Fibroblast of lung (primary cell): ENCODE measurements at regions not wholly inside any gene's neighbourhood (a gene's known extent, or its start where the extent isn't known, plus 50 kb on each side); places are given as distances from the start of the nearest gene placed in this dataset.
A peak's percentile ranks its signal among the peaks of the same experiment; 100 is the strongest.

Experiments used
- DNase-seq, 2 donors: peaks; one replicate each; pipeline versions ENCODE4 v3.0.0 to v3.0.0-alpha.2; 2010; ENCODE audit warnings: low read depth in 2 of 2
- H2AFZ ChIP-seq: 2 replicates; pipeline ENCODE4 v1.5.1; 2012; ENCODE audit warnings: low read length, control low read depth, inconsistent platforms
- H3K27ac ChIP-seq: 2 replicates; pipeline ENCODE4 v1.5.1; 2011; ENCODE audit warnings: low read length, control low read depth; ENCODE audit not compliant: insufficient read depth
- H3K27me3 ChIP-seq: 2 replicates; pipeline ENCODE4 v1.5.1; 2011; ENCODE audit warnings: mild to moderate bottlenecking, low read length; ENCODE audit not compliant: control insufficient read depth, insufficient read depth
- H3K36me3 ChIP-seq: 2 replicates; pipeline ENCODE4 v1.5.1; 2011; ENCODE audit warnings: low read length; ENCODE audit not compliant: control insufficient read depth, insufficient read depth
- H3K4me1 ChIP-seq: 2 replicates; pipeline ENCODE4 v1.5.1; 2011; ENCODE audit warnings: low read length; ENCODE audit not compliant: control insufficient read depth, insufficient read depth; ENCODE audit errors: extremely low read depth
- H3K4me2 ChIP-seq: 2 replicates; pipeline ENCODE4 v1.5.1; 2011; ENCODE audit warnings: low read length, control low read depth; ENCODE audit not compliant: insufficient read depth; ENCODE audit errors: extremely low read depth
- H3K4me3 ChIP-seq, 4 experiments: fragments of 200-600 bp in 1 of 4; sonication (generic) in 1 of 4; replicated peaks in 1 of 4; 2 replicates each; pipeline ENCODE4 v1.5.1; 2011 to 2016; ENCODE audit warnings: low read length in 4 of 4, low read depth in 3 of 4, mild to moderate bottlenecking in 3 of 4, control low read depth in 2 of 4, inconsistent platforms in 1 of 4, mixed read lengths in 1 of 4; ENCODE audit not compliant: insufficient read depth in 1 of 4; ENCODE audit errors: control extremely low read depth in 1 of 4
- H3K79me2 ChIP-seq: 2 replicates; pipeline ENCODE4 v1.5.1; 2012; ENCODE audit warnings: mild to moderate bottlenecking, low read length, inconsistent platforms; ENCODE audit not compliant: control insufficient read depth, insufficient read depth
- H3K9ac ChIP-seq: 2 replicates; pipeline ENCODE4 v1.5.1; 2011; ENCODE audit warnings: mild to moderate bottlenecking, low read length, control low read depth; ENCODE audit not compliant: insufficient read depth
- H3K9me3 ChIP-seq: 2 replicates; pipeline ENCODE4 v1.5.1; 2012; ENCODE audit warnings: low read depth, low read length; ENCODE audit not compliant: control insufficient read depth, insufficient read depth
- H4K20me1 ChIP-seq: 2 replicates; pipeline ENCODE4 v1.5.1; 2011; ENCODE audit warnings: low read length; ENCODE audit not compliant: control insufficient read depth, insufficient read depth; ENCODE audit errors: extremely low read depth
- EZH2 ChIP-seq: IDR thresholded peaks from 2 replicates; pipeline ENCODE4 v1.5.1; 2012; ENCODE audit warnings: low read length, control low read depth, mild to moderate bottlenecking; ENCODE audit errors: missing control alignments
- TF ChIP-seq, protein P1 (sequence below), 2 donors: IDR thresholded peaks in 1 of 2; conservative IDR thresholded peaks in 1 of 2; 1 replicate in 1 of 2; 2 replicates in 1 of 2; pipeline ENCODE4 v1.5.1; 2011 to 2012; ENCODE audit warnings: low read length in 2 of 2, control low read depth in 1 of 2, inconsistent platforms in 1 of 2, low read depth in 1 of 2, mild to moderate bottlenecking in 1 of 2

DNA sequence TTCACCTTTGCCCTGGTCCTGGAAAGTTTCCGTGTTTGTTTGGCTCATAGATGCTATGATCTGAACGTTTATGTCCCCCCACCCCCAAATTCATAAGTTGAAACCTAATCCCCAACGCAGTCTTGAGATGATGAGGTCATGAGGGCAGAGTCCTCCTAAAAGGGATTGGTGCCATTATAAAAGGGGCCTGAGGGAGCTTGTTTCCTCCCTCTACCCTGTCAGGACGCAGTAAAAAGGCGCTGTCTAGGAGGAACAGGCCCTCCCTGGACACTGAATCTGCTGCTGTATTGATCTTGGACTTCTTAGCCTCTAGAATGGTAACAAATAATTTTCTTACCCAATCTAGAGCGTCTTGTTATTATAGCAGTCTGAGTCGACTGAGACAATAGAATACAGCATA is 2190.6 kb upstream of the TENM3 start:
- Histone ChIP-seq H3K27me3 (peaks cover 2% of the 10 kb centered on the region), H3K9me3 (no peaks in the 10 kb centered on the region), H3K4me3 (no peak overlapping the region), H3K36me3 (no peaks in the 10 kb centered on the region), H3K9ac (no peak overlapping the region), H3K4me1 (no peaks in the 10 kb centered on the region), H4K20me1 (no peaks in the 10 kb centered on the region), H3K79me2 (no peaks in the 10 kb centered on the region), H2AFZ (no peak overlapping the region), H3K4me2 (no peak overlapping the region), H3K27ac (no peak overlapping the region)
- DNase-seq = no peak
- TF ChIP-seq EZH2 = no peak
- TF ChIP-seq, protein P1, sequence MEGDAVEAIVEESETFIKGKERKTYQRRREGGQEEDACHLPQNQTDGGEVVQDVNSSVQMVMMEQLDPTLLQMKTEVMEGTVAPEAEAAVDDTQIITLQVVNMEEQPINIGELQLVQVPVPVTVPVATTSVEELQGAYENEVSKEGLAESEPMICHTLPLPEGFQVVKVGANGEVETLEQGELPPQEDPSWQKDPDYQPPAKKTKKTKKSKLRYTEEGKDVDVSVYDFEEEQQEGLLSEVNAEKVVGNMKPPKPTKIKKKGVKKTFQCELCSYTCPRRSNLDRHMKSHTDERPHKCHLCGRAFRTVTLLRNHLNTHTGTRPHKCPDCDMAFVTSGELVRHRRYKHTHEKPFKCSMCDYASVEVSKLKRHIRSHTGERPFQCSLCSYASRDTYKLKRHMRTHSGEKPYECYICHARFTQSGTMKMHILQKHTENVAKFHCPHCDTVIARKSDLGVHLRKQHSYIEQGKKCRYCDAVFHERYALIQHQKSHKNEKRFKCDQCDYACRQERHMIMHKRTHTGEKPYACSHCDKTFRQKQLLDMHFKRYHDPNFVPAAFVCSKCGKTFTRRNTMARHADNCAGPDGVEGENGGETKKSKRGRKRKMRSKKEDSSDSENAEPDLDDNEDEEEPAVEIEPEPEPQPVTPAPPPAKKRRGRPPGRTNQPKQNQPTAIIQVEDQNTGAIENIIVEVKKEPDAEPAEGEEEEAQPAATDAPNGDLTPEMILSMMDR (conservative IDR thresholded peaks at IDR 0.05 in 1 of 2, IDR thresholded peaks at IDR 0.05 in 1 of 2; ENCODE audit: low read depth in 1 of 2, low read length in 2 of 2) = no peak

DNA sequence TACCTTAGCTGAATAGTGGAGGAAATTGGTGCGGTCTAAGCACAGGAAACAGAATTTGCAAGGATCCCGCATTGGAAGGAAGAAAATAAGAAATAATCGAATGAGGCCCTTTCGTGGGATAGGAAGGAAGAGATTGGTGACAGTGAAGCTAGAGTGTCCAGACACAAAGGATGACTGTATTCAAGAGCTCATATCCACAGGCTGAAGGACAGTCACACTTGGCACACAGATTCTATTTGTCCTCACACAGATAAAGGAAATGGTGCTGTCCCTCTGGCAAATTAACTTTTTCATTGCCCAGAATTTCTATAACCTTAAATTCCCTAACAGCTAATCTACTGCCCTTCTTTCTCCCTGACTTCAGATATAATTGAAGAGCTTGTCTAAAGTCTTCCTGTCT is 2188.9 kb upstream of the TENM3 start:
- Histone ChIP-seq H3K9ac (no peak overlapping the region), H3K79me2 (no peaks in the 10 kb centered on the region), H3K4me2 (no peak overlapping the region), H3K9me3 (no peaks in the 10 kb centered on the region), H3K27me3 (peaks cover 2% of the 10 kb centered on the region), H2AFZ (no peak overlapping the region), H3K4me1 (no peaks in the 10 kb centered on the region), H3K36me3 (no peaks in the 10 kb centered on the region), H3K27ac (no peak overlapping the region), H4K20me1 (no peaks in the 10 kb centered on the region), H3K4me3 (no peak overlapping the region)
- no peak for DNase-seq
- no peak for TF ChIP-seq EZH2
- TF ChIP-seq, protein P1 (conservative IDR thresholded peaks at IDR 0.05 in 1 of 2, IDR thresholded peaks at IDR 0.05 in 1 of 2; ENCODE audit: low read depth in 1 of 2, low read length in 2 of 2) = no peak

DNA sequence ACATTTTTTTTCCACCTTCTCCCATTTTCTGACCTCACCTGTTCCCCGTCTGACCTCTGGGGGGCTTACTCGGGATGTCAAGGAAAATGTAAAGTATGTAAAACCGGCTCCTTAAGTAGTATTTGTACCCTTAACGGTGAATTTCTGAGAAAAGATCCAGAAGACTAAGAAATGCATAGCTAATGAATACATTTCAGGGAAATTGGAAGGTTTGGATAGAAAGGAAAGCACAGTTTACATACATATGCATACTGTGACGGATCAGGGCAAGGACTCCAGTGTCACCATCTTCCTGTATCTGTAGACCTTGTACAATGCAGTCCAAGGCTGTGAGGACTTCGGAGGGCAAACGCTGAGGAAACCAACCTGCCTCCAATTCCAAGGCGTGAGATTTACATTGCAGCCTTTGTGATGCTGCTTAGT is 2185.9 kb upstream of the TENM3 start:
- Histone ChIP-seq H3K9ac (no peak overlapping the region), H3K9me3 (no peaks in the 10 kb centered on the region), H3K4me3 (peak overlapping the region in 1 of 4 experiments; percentile 67), H3K36me3 (no peaks in the 10 kb centered on the region), H2AFZ (no peak overlapping the region), H3K79me2 (no peaks in the 10 kb centered on the region), H3K27me3 (peaks cover 8% of the 10 kb centered on the region), H3K4me2 (no peak overlapping the region), H4K20me1 (no peaks in the 10 kb centered on the region), H3K27ac (no peak overlapping the region), H3K4me1 (no peaks in the 10 kb centered on the region)
- no peak for TF ChIP-seq EZH2
- TF ChIP-seq, protein P1 (conservative IDR thresholded peaks at IDR 0.05 in 1 of 2, IDR thresholded peaks at IDR 0.05 in 1 of 2; ENCODE audit: low read depth in 1 of 2, low read length in 2 of 2) = no peak
- peak; percentile 1 to 15 for DNase-seq
